ENCODE measurements at regions not wholly inside any gene's neighbourhood (a gene's known extent, or its start where the extent isn't known, plus 50 kb on each side); places are given as distances from the start of the nearest gene placed in this dataset.

GRCh38 chr11:11119917-11120316, 233.1 kb downstream of the CSNK2A3 start:
- no peak for TF ChIP-seq CTCF (conservative IDR thresholded peaks at IDR 0.05)
- TF ChIP-seq EZH2 (IDR thresholded peaks at IDR 0.05; ENCODE audit: low read depth), result no peak
